Stimulated activated CD8-positive, alpha-beta memory T cell treated with anti-CD3 and anti-CD28 coated beads, Interleukin-4, amount 100 ng/mL, for 24 hours (primary cell): ENCODE measurements at regions not wholly inside any gene's neighbourhood (a gene's known extent, or its start where the extent isn't known, plus 50 kb on each side); places are given as distances from the start of the nearest gene placed in this dataset.

ENCODE experiments used
- DNase-seq: peaks from one replicate; pipeline ENCODE4 v3.0.0-alpha.2; 2020; ENCODE audit warnings: low read depth

GRCh38 chr4:53688186-53688790 lies 97.0 kb upstream of the LNX1 start:
- peak; percentile 12 for DNase-seq

GRCh38 chr4:53686521-53686920 lies 95.2 kb upstream of the LNX1 start:
- no peak for DNase-seq

- DNase-seq: no peak
Observed at GRCh38 chr4:53684136-53685130, 93.1 kb upstream of the LNX1 start.

- no peak for DNase-seq
Observed at GRCh38 chr4:53682908-53683307, 91.6 kb upstream of the LNX1 start.

- no peak for DNase-seq
Observed at GRCh38 chr4:53682196-53682595, 90.9 kb upstream of the LNX1 start.

GRCh38 chr4:53680598-53680997 lies 89.3 kb upstream of the LNX1 start:
- DNase-seq: no peak

GRCh38 chr4:53680168-53680567 lies 88.9 kb upstream of the LNX1 start:
- DNase-seq: no peak

GRCh38 chr4:53676402-53676871 lies 85.2 kb upstream of the LNX1 start:
- no peak for DNase-seq

GRCh38 chr4:53674903-53675302 lies 83.6 kb upstream of the LNX1 start:
- DNase-seq: no peak

- DNase-seq: no peak
Observed at GRCh38 chr4:53672873-53673272, 81.6 kb upstream of the LNX1 start.

- no peak for DNase-seq
Observed at GRCh38 chr4:53671757-53672156, 80.5 kb upstream of the LNX1 start.

GRCh38 chr4:53659737-53660136 lies 68.5 kb upstream of the LNX1 start:
- no peak for DNase-seq

- no peak for DNase-seq
Observed at GRCh38 chr4:53659112-53659511, 67.8 kb upstream of the LNX1 start.

GRCh38 chr4:53658029-53658428 lies 66.7 kb upstream of the LNX1 start:
- no peak for DNase-seq

GRCh38 chr4:53656421-53656981 lies 65.2 kb upstream of the LNX1 start:
- no peak for DNase-seq

GRCh38 chr4:53654300-53654758 lies 63.0 kb upstream of the LNX1 start:
- DNase-seq: no peak

- no peak for DNase-seq
Observed at GRCh38 chr4:53653484-53654053, 62.3 kb upstream of the LNX1 start.

GRCh38 chr4:53651156-53651735 lies 60.0 kb upstream of the LNX1 start:
- no peak for DNase-seq

GRCh38 chr4:53649357-53649756 lies 58.1 kb upstream of the LNX1 start:
- DNase-seq: no peak

GRCh38 chr4:53647547-53647946 lies 56.3 kb upstream of the LNX1 start:
- no peak for DNase-seq

- DNase-seq: no peak
Observed at GRCh38 chr4:53646795-53647194, 55.5 kb upstream of the LNX1 start.

- DNase-seq: no peak
Observed at GRCh38 chr4:53645108-53645507, 53.8 kb upstream of the LNX1 start.
